ENCODE measurements at regions not wholly inside any gene's neighbourhood (a gene's known extent, or its start where the extent isn't known, plus 50 kb on each side); places are given as distances from the start of the nearest gene placed in this dataset.

DNA sequence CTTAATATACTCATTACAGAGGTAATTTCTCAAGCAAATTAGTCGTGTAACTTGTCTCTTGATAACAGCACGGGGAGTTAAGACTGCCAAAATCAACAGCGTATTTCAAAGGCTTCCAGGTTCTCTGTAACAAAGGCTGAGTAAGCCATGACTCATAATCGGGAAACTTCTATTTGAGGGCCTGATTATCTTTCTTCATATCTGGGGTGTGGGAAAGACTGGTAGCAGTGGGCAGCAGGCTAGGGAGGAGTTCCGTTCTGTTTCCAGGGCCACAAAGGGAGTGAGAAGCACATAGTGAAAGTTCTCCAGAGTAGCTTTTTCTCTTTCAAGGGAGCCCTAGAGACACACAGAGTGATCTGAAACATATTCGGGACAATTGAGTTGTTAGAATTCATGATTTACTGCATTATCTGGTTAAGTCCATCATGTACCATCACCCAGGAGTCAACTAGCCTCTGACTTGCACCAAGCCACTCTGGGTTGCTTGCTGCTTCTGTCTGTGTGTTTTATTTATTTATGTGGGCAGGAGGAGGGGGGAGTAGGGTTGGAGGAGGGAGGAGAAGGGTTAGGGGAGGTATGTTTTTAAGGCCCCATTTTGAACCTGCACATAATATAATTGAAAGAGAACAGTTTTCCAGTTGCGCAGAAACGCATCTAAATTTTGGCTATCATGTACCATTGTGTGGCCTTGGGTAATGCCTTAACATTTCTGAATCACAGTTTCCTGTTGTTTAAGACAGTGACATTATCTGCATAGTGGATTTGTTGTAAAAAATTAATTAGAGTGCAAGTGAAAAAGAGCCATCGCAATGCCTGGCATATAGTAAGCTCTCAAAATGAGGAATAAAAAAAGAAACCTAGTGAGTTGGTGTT, 80.5 kb upstream of the ITPRID2 start:
- TF ChIP-seq EZH2 (IDR thresholded peaks at IDR 0.05; ENCODE audit: low read length, missing control alignments), result no peak
- TF ChIP-seq, protein P1, sequence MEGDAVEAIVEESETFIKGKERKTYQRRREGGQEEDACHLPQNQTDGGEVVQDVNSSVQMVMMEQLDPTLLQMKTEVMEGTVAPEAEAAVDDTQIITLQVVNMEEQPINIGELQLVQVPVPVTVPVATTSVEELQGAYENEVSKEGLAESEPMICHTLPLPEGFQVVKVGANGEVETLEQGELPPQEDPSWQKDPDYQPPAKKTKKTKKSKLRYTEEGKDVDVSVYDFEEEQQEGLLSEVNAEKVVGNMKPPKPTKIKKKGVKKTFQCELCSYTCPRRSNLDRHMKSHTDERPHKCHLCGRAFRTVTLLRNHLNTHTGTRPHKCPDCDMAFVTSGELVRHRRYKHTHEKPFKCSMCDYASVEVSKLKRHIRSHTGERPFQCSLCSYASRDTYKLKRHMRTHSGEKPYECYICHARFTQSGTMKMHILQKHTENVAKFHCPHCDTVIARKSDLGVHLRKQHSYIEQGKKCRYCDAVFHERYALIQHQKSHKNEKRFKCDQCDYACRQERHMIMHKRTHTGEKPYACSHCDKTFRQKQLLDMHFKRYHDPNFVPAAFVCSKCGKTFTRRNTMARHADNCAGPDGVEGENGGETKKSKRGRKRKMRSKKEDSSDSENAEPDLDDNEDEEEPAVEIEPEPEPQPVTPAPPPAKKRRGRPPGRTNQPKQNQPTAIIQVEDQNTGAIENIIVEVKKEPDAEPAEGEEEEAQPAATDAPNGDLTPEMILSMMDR (conservative IDR thresholded peaks at IDR 0.05 in 1 of 2, IDR thresholded peaks at IDR 0.05 in 1 of 2; ENCODE audit: low read depth in 1 of 2, low read length in 2 of 2), result no peak

All from fibroblast of lung (primary cell).